Esophagus muscularis mucosa (tissue), 4 donors: ENCODE measurements at regions not wholly inside any gene's neighbourhood (a gene's known extent, or its start where the extent isn't known, plus 50 kb on each side); places are given as distances from the start of the nearest gene placed in this dataset.
A peak's percentile ranks its signal among the peaks of the same experiment; 100 is the strongest.

ENCODE experiments used
- DNase-seq: peaks from one replicate; pipeline ENCODE4 v3.0.0-alpha.2; 2017; ENCODE audit errors: extremely low spot score
- H3K27ac ChIP-seq, 4 donors: fragments of 200-600 bp; sonication (generic); replicated peaks in 1 of 4; 1 replicate in 3 of 4; 2 replicates in 1 of 4; pipeline ENCODE4 v1.5.1; 2016 to 2019; ENCODE audit warnings: mild to moderate bottlenecking in 1 of 4
- H3K27me3 ChIP-seq, 4 donors: fragments of 200-600 bp; sonication (generic); one replicate each; pipeline versions ENCODE4 v1.5.1 to v1.6.0; 2016 to 2019
- H3K36me3 ChIP-seq, 4 donors: fragments of 200-600 bp; sonication (generic); one replicate each; pipeline ENCODE4 v1.5.1; 2016 to 2019
- H3K4me1 ChIP-seq, 4 donors: fragments of 200-600 bp; sonication (generic); one replicate each; pipeline ENCODE4 v1.5.1; 2016 to 2019
- H3K4me3 ChIP-seq, 4 donors: fragments of 200-600 bp; sonication (generic); 1 replicate in 2 of 4; 2 replicates in 2 of 4; pipeline ENCODE4 v1.5.1; 2016 to 2019; ENCODE audit warnings: mild to moderate bottlenecking in 4 of 4, moderate library complexity in 1 of 4
- H3K9me3 ChIP-seq, 4 donors: fragments of 200-600 bp; sonication (generic); 1 replicate in 3 of 4; 2 replicates in 1 of 4; pipeline ENCODE4 v1.5.1; 2016 to 2019
- CTCF ChIP-seq, 3 experiments: fragments of 200-600 bp in 2 of 3; fragments of 450-650 bp in 1 of 3; sonication (generic) in 2 of 3; IDR thresholded peaks; one replicate each; pipeline ENCODE4 v1.5.1; 2017 to 2019; ENCODE audit warnings: antibody characterized with exemption in 3 of 3, mild to moderate bottlenecking in 2 of 3, moderate library complexity in 1 of 3
- EP300 ChIP-seq: sonication (generic); formaldehyde crosslinking; IDR thresholded peaks from one replicate; pipeline ENCODE4 v1.6.1; 2017; ENCODE audit warnings: antibody characterized with exemption
- POLR2A ChIP-seq: fragments of 450-650 bp; IDR thresholded peaks from one replicate; pipeline ENCODE4 v1.6.1; 2017; ENCODE audit warnings: antibody characterized with exemption, moderate library complexity, mild to moderate bottlenecking, low read depth
- POLR2AphosphoS5 ChIP-seq, 2 donors: sonication (generic); formaldehyde crosslinking; IDR thresholded peaks; one replicate each; pipeline ENCODE4 v1.6.1; 2017; ENCODE audit warnings: antibody characterized with exemption in 2 of 2
- WGBS: methylation state at CpG from one replicate; pipeline ENCODE4 v1.1.5; 2018; 5-methylcytosine and 5-hydroxymethylcytosine counted together
- intact Hi-C: fragments of 100-400 bp; cut with DNase I; formaldehyde crosslinking; loops from one replicate; pipeline ENCODE4 v1.15.1; 2023

DNA sequence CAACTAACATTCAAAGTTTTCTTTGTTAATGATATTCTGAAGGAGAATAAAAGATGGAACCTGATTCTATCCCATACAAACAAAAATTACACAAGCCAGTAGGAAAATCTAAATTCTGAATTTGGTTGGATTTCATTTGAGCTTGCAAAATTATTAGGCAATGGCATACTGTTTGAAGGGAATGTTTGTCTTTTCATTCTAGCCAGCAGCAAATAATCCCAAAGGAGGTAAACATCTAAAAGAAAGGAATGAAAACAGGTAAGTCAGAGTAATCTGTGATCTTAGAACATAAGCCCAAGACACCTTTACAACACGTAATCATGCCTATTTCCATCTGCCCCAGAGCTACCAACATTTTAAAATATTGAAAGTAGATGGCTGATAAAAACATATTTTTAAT, 482.1 kb upstream of the CITED2 start:
- Histone ChIP-seq H3K9me3 (no peaks in the 10 kb centered on the region), H3K4me3 (no peak overlapping the region), H3K27me3 (no peaks in the 10 kb centered on the region), H3K4me1 (peaks cover 0 to 21% (median 16%) of the 10 kb centered on the region in 4 donors), H3K27ac (no peak overlapping the region), H3K36me3 (no peaks in the 10 kb centered on the region)
- no peak for DNase-seq
- TF ChIP-seq POLR2A (no peak), CTCF (IDR thresholded peaks at IDR 0.05) (no peak), POLR2AphosphoS5 (IDR thresholded peaks at IDR 0.05) (no peak), EP300 (no peak)
- 96% methylated on average over 1 of the region's 1 CpG for WGBS
- intact Hi-C loops: no loop called here

- H3K27me3 ChIP-seq: no peaks in the 10 kb centered on the region
- no peak overlapping the region for H3K4me3 ChIP-seq
- intact Hi-C loops: no loop called here
- TF ChIP-seq POLR2AphosphoS5 (IDR thresholded peaks at IDR 0.05) (no peak), EP300 (no peak), CTCF (IDR thresholded peaks at IDR 0.05) (no peak), POLR2A (no peak)
- peak overlapping the region in 1 of 4 donors; percentile 35 for H3K27ac ChIP-seq
- H3K4me1 ChIP-seq: peaks cover 0 to 21% (median 16%) of the 10 kb centered on the region in 4 donors
- WGBS: 27% methylated on average over 3 of the region's 3 CpGs
- H3K9me3 ChIP-seq: peaks cover 0 to 8% (median 3%) of the 10 kb centered on the region in 4 donors
- H3K36me3 ChIP-seq: no peaks in the 10 kb centered on the region
- no peak for DNase-seq
Observed at GRCh38 chr6:139855671-139856311, 481.3 kb upstream of the CITED2 start.

GRCh38 chr6:139853302-139853992, 479.0 kb upstream of the CITED2 start:
- Histone ChIP-seq H3K27ac (no peak overlapping the region), H3K4me3 (no peak overlapping the region), H3K9me3 (peaks cover 0 to 8% (median 4%) of the 10 kb centered on the region in 4 donors), H3K4me1 (peaks cover 0 to 21% (median 16%) of the 10 kb centered on the region in 4 donors), H3K36me3 (no peaks in the 10 kb centered on the region), H3K27me3 (no peaks in the 10 kb centered on the region)
- WGBS: 63% methylated on average over 3 of the region's 3 CpGs
- intact Hi-C loops: no loop called here
- TF ChIP-seq POLR2A (no peak), POLR2AphosphoS5 (IDR thresholded peaks at IDR 0.05) (no peak), CTCF (IDR thresholded peaks at IDR 0.05) (no peak), EP300 (no peak)
- no peak for DNase-seq

DNA sequence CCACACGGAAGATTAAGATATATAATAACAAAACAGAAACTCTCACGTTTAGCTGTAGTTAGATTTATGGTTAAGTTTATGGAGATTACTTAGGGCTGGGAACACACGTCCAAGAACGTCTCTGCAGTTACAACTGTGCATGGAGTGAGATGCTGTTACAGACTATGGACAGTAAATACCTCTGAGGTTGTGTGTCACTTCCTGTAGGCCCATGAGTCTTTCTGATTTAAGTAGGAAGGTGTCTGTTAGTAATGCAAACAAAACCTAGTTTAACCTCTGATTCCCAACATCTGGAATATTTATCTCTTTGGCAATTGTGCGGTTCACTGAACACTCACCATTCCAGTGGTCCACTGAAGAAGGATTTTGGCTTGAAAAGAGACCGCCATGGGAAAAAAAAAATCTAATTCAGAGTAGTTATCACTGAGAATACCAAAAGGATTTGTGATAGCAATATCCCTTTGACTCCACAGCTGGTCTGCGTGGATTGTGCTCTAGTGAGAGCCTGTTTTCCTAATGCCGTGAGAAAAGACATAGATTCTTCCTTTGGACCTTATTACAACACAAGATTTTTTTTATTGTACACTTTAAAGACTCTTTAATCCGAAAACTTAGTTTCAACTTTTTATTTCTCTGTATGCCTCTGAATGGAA, 478.2 kb upstream of the CITED2 start:
- Histone ChIP-seq H3K9me3 (peaks cover 0 to 8% (median 4%) of the 10 kb centered on the region in 4 donors), H3K4me3 (no peak overlapping the region), H3K27me3 (no peaks in the 10 kb centered on the region), H3K27ac (no peak overlapping the region), H3K4me1 (peaks cover 0 to 25% (median 17%) of the 10 kb centered on the region in 4 donors), H3K36me3 (no peaks in the 10 kb centered on the region)
- no peak for TF ChIP-seq POLR2AphosphoS5 (IDR thresholded peaks at IDR 0.05)
- no peak for TF ChIP-seq CTCF (IDR thresholded peaks at IDR 0.05)
- no peak for TF ChIP-seq POLR2A
- intact Hi-C loops: no loop called here
- 77% methylated on average over 9 of the region's 9 CpGs for WGBS
- DNase-seq: no peak
